Astrocyte of the cerebellum (primary cell): ENCODE measurements at regions not wholly inside any gene's neighbourhood (a gene's known extent, or its start where the extent isn't known, plus 50 kb on each side); places are given as distances from the start of the nearest gene placed in this dataset.

Experiments
- DNase-seq: peaks from one replicate; pipeline ENCODE4 v3.0.0-alpha.2; 2011; ENCODE audit warnings: low read depth
- H3K4me3 ChIP-seq: 2 replicates; pipeline ENCODE4 v1.5.1; 2011; ENCODE audit warnings: mild to moderate bottlenecking, low read depth, low read length, moderate library complexity
- in situ Hi-C: cut with HindIII; loops from 2 replicates; pipeline ENCODE4 v1.10.0; 2017; ENCODE audit warnings: low sequenced_read_pairs
- TF ChIP-seq, protein P1 (sequence below): IDR thresholded peaks from 2 replicates; pipeline ENCODE4 v1.5.1; 2012; ENCODE audit warnings: low read length, low read depth, moderate library complexity, mild to moderate bottlenecking; ENCODE audit errors: missing control alignments

DNA sequence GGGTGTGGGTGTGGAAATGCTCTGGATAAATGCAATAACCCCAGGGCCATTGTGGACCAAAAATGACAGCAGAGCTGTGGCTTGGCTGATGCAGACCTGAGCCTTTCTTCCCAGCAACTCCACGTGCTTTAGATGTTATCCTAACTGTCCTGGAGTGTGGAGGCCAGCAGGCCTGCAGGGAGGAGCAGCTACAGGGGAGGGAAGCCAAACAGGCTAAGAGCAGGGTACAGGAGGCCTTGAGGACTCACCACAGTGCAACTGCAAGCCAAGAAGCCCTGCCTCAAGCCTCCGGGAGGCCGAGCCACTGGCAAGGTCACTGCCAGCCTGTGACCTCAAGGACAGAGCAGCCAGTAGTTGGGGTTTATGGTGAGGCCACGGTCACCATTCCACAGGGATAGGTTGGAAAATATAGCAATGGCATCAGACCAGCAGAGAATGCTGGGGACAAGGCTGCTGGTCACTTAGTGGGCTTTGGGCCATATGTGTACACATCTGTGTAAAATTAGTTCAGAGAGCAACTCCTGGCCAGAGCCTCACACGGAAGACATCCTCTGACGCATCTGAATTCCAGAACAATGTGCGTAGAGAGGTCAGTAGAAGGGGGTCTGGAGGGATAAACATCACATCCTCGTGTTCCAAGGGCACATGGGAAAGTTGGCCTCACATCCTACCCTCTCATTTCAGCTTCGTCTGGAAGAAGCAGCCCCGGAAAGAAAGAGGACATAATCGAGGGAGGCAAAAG is 76.2 kb upstream of the UPP2 start:
- no peak for DNase-seq
- TF ChIP-seq, protein P1, sequence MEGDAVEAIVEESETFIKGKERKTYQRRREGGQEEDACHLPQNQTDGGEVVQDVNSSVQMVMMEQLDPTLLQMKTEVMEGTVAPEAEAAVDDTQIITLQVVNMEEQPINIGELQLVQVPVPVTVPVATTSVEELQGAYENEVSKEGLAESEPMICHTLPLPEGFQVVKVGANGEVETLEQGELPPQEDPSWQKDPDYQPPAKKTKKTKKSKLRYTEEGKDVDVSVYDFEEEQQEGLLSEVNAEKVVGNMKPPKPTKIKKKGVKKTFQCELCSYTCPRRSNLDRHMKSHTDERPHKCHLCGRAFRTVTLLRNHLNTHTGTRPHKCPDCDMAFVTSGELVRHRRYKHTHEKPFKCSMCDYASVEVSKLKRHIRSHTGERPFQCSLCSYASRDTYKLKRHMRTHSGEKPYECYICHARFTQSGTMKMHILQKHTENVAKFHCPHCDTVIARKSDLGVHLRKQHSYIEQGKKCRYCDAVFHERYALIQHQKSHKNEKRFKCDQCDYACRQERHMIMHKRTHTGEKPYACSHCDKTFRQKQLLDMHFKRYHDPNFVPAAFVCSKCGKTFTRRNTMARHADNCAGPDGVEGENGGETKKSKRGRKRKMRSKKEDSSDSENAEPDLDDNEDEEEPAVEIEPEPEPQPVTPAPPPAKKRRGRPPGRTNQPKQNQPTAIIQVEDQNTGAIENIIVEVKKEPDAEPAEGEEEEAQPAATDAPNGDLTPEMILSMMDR = no peak
- no peak overlapping the region for H3K4me3 ChIP-seq
- in situ Hi-C loops = loop anchor here (25.0 kb wide), 1 partner anchor 712 kb away; no protein-coding TSS in a partner anchor

DNA sequence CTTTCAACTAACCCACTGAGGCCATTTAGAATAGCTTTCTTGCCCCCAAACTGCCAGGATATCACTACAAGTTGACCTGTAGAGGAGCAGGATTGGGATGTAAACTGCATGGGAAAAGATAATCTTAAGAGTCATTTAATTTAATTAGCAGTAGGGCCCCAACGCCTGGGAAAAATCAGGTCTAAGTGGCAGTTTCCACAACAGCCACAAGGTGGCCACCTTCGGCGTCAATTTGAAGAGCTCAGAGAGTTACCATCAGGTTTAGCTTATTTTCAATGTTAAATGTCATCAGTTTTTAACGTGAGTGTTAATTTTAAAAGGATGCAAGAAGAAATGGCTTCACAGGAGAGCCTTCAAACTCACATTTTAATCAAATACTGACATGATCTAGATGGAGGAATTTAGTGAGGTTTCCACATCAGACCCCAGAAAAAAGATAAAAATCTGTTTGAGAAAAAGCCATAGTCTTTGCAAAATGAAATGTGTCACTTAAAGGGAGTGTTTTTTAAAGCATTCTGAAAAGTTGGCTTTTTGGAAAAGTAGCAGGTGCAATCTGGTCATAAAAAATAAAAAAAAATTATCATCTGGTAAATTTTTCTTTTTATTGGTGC is 77.3 kb upstream of the UPP2 start:
- H3K4me3 ChIP-seq = no peak overlapping the region
- TF ChIP-seq, protein P1 = peak; percentile 88
- in situ Hi-C loops = loop anchor here (25.0 kb wide), 1 partner anchor 237 kb away; no protein-coding TSS in a partner anchor
- DNase-seq = peak; percentile 13

DNA sequence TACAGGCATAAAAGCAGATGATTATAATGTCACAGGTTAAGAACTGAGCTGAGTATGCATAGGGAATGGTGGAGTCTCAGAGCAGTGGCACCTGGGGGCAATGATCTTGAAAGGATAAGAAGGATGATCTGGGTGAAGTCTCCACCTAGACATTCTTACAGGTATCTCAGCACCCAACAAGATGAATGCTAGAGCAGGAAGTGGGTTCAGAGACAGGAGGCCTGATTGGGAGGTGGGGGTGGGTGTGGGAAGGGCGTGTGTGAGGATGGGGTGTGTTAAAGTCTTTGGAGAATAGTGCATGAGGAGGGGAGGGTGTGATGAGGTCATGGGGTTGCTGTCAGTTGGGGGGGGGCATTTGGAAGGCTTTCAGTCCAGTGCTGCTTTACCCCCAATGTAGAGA is 78.8 kb upstream of the UPP2 start:
- in situ Hi-C loops = loop anchor here (25.0 kb wide), 1 partner anchor 236 kb away; no protein-coding TSS in a partner anchor
- no peak for DNase-seq
- TF ChIP-seq, protein P1 = no peak
- H3K4me3 ChIP-seq = no peak overlapping the region

DNA sequence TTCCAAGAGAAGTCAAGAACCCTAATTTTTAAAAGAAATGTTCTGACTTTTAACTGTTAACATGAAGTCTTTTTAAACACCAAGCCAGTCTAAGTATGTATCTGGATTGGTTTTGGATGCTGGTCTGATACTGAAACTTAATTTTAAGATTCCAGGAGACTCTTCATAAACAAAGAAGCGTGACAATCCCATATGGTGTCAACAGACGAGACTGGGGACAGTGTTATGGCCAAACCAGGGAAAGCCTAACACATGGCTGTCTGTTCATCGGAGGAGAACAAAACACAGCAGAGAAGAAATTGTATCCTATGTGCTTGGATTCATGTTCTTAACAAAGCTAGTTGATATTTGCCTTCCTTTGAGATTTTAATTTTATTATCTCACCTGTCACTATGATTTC is 80.5 kb upstream of the UPP2 start:
- in situ Hi-C loops = loop anchor here (25.0 kb wide), 1 partner anchor 234 kb away; no protein-coding TSS in a partner anchor
- TF ChIP-seq, protein P1 = no peak
- DNase-seq = no peak
- no peak overlapping the region for H3K4me3 ChIP-seq

DNA sequence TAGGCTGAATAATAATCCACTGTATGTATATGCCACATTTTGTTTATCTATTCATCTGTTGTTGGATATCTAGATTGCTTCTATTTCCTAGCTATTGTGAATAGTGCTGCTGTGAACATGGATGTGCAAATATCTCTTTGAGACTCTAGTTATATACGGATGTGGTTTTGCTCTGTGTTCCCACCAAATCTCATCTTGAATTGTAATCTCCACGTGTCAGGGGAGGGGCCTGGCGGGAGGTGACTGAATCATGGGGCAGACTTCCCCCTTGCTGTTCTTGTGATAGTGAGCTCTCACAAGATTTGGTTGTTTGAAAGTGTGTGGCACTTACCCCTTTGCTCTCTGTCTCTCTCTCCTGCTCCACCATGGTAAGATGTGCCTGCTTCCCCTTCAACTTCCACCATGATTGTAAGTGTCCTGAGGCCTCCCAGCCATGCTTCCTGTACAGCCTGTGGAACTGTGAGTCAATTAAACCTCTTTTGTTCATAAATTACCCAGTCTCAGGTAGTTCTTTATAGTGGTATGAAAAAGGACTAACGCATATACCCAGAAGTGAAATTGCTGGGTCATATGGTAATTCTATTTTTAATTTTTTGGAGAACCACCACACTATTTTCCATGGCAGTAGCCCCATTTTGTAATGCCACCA is 86.1 kb upstream of the UPP2 start:
- TF ChIP-seq, protein P1 = no peak
- DNase-seq = no peak
- H3K4me3 ChIP-seq = no peak overlapping the region
- in situ Hi-C loops = loop anchor here (25.0 kb wide), 1 partner anchor 228 kb away; no protein-coding TSS in a partner anchor

DNA sequence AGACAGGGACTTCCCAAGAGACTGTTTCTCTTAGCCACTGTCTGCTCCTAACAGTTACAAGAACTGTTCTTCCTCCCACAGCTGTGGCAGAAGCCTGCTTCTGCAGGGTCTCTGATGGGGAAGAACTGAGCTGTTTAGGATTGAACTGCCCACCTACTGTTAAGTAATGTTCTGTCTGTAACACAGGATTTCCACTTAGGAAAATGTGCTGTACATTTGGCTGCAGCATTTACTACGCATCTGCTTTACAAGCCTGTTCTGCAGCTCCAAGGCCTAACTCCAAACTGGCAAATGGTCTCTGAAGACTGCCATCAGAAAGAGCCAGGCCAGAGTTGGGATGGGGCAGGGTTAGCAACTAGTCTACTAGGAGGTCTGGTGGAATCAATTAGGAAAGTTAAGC is 87.8 kb upstream of the UPP2 start:
- no peak overlapping the region for H3K4me3 ChIP-seq
- in situ Hi-C loops = loop anchor here (25.0 kb wide), 1 partner anchor 227 kb away; no protein-coding TSS in a partner anchor
- DNase-seq = no peak
- TF ChIP-seq, protein P1 = no peak
